Liver (tissue), 8 donors: ENCODE measurements at regions not wholly inside any gene's neighbourhood (a gene's known extent, or its start where the extent isn't known, plus 50 kb on each side); places are given as distances from the start of the nearest gene placed in this dataset.
A peak's percentile ranks its signal among the peaks of the same experiment; 100 is the strongest.

ENCODE experiments used
- DNase-seq: peaks from one replicate; pipeline ENCODE4 v3.0.0-alpha.2; 2017; ENCODE audit warnings: low spot score
- H3K27ac ChIP-seq, 2 donors: one replicate each; pipeline ENCODE4 v1.7.0; 2013; ENCODE audit warnings: inconsistent platforms in 2 of 2, low read length in 2 of 2, control low read depth in 1 of 2, low read depth in 1 of 2, mild to moderate bottlenecking in 1 of 2
- H3K27me3 ChIP-seq, 4 donors: one replicate each; pipeline versions ENCODE4 v1.6.1 to v1.7.0; 2013; ENCODE audit warnings: low read length in 3 of 4, inconsistent platforms in 1 of 4, mild to moderate bottlenecking in 1 of 4, moderate library complexity in 1 of 4; ENCODE audit not compliant: control insufficient read depth in 4 of 4, insufficient read depth in 4 of 4
- H3K36me3 ChIP-seq, 4 donors: one replicate each; pipeline versions ENCODE4 v1.6.1 to v1.7.0; 2013; ENCODE audit warnings: low read length in 3 of 4, mild to moderate bottlenecking in 3 of 4, low read depth in 1 of 4, moderate library complexity in 1 of 4; ENCODE audit not compliant: control insufficient read depth in 4 of 4, insufficient read depth in 3 of 4
- H3K4me1 ChIP-seq, 4 donors: one replicate each; pipeline versions ENCODE4 v1.6.1 to v1.7.0; 2013; ENCODE audit warnings: low read length in 3 of 4, mild to moderate bottlenecking in 3 of 4, moderate library complexity in 1 of 4; ENCODE audit not compliant: control insufficient read depth in 4 of 4, insufficient read depth in 4 of 4
- H3K4me3 ChIP-seq, 3 donors: one replicate each; pipeline versions ENCODE4 v1.6.1 to v1.7.0; 2013; ENCODE audit warnings: low read length in 3 of 3, control low read depth in 1 of 3, low read depth in 1 of 3, mild to moderate bottlenecking in 1 of 3
- H3K9ac ChIP-seq, 2 donors: one replicate each; pipeline ENCODE4 v1.7.0; 2013; ENCODE audit warnings: low read length in 2 of 2, mild to moderate bottlenecking in 2 of 2, moderate library complexity in 2 of 2, control low read depth in 1 of 2, low read depth in 1 of 2
- H3K9me3 ChIP-seq, 4 donors: one replicate each; pipeline versions ENCODE4 v1.6.1 to v1.7.0; 2013; ENCODE audit warnings: low read length in 3 of 4; ENCODE audit not compliant: control insufficient read depth in 4 of 4
- ATF3 ChIP-seq: IDR thresholded peaks from 2 replicates; pipeline ENCODE4 v1.6.1; 2016; ENCODE audit warnings: antibody characterized with exemption
- EGR1 ChIP-seq, 2 donors: IDR thresholded peaks; 2 replicates each; pipeline ENCODE4 v1.6.1; 2016 to 2018; ENCODE audit warnings: antibody characterized with exemption in 2 of 2, low read depth in 2 of 2
- FOXA1 ChIP-seq: IDR thresholded peaks from 2 replicates; pipeline ENCODE4 v1.6.1; 2016; ENCODE audit warnings: antibody characterized with exemption
- GABPA ChIP-seq, 2 donors: IDR thresholded peaks in 1 of 2; conservative IDR thresholded peaks in 1 of 2; 2 replicates each; pipeline ENCODE4 v1.6.1; 2016; ENCODE audit warnings: antibody characterized with exemption in 2 of 2, mild to moderate bottlenecking in 1 of 2, moderate library complexity in 1 of 2
- HNF4A ChIP-seq, 2 donors: conservative IDR thresholded peaks; 2 replicates each; pipeline ENCODE4 v1.6.1; 2016; ENCODE audit warnings: antibody characterized with exemption in 2 of 2, mild to moderate bottlenecking in 2 of 2
- HNF4G ChIP-seq: IDR thresholded peaks from 2 replicates; pipeline ENCODE4 v1.6.1; 2016; ENCODE audit warnings: antibody characterized with exemption
- JUND ChIP-seq, 2 donors: IDR thresholded peaks; 2 replicates each; pipeline ENCODE4 v1.6.1; 2016; ENCODE audit warnings: antibody characterized with exemption in 2 of 2
- NR2F2 ChIP-seq: IDR thresholded peaks from 2 replicates; pipeline ENCODE4 v1.6.1; 2016; ENCODE audit warnings: antibody characterized with exemption
- REST ChIP-seq: IDR thresholded peaks from 2 replicates; pipeline ENCODE4 v1.6.1; 2016; ENCODE audit warnings: antibody characterized with exemption, mild to moderate bottlenecking
- RXRA ChIP-seq, 2 donors: IDR thresholded peaks; 2 replicates each; pipeline ENCODE4 v1.6.1; 2017 to 2018; ENCODE audit warnings: antibody characterized with exemption in 2 of 2, mild to moderate bottlenecking in 1 of 2
- SP1 ChIP-seq: IDR thresholded peaks from 2 replicates; pipeline ENCODE4 v1.6.1; 2018; ENCODE audit warnings: antibody characterized with exemption, mild to moderate bottlenecking
- TAF1 ChIP-seq: conservative IDR thresholded peaks from 2 replicates; pipeline ENCODE4 v1.6.1; 2016; ENCODE audit warnings: antibody characterized with exemption, mild to moderate bottlenecking
- YY1 ChIP-seq: IDR thresholded peaks from 2 replicates; pipeline ENCODE4 v1.6.1; 2016; ENCODE audit warnings: antibody characterized with exemption, mild to moderate bottlenecking
- ZBTB33 ChIP-seq: IDR thresholded peaks from 2 replicates; pipeline ENCODE4 v1.6.1; 2016; ENCODE audit warnings: antibody characterized with exemption
- WGBS: extraction: QIAGEN DNeasy Blood & Tissue Kit; methylation state at CpG from one replicate; pipeline ENCODE4 v1.1.7; 2013; 5-methylcytosine and 5-hydroxymethylcytosine counted together
- TF ChIP-seq, protein P1 (sequence below): fragments of 150-350 bp; IDR thresholded peaks from 2 replicates; pipeline ENCODE4 v1.5.1; 2017; ENCODE audit warnings: improper control_type of control experiment, low read depth, low read length; ENCODE audit not compliant: missing input control
- TF ChIP-seq, protein P2 (sequence below): IDR thresholded peaks from 2 replicates; pipeline ENCODE4 v1.6.1; 2016; ENCODE audit warnings: antibody characterized with exemption
- donor health status: healthy.
- donor health status: healthy.
- donor health status: healthy.
- donor health status: healthy.
- donor health status: healthy.

- Histone ChIP-seq H3K27ac (no peak overlapping the region), H3K4me3 (peak overlapping the region; percentile 62 to 67 (median 63)), H3K9me3 (peaks cover 0 to 2% (median 0%) of the 10 kb centered on the region in 4 donors), H3K27me3 (no peaks in the 10 kb centered on the region), H3K4me1 (peaks cover 0 to 15% (median 3%) of the 10 kb centered on the region in 4 donors), H3K36me3 (no peaks in the 10 kb centered on the region), H3K9ac (no peak overlapping the region)
- no peak for DNase-seq
- WGBS = 52% methylated on average over 6 of the region's 6 CpGs
- TF ChIP-seq NR2F2 = no peak
- TF ChIP-seq HNF4A (conservative IDR thresholded peaks at IDR 0.05) = peak in 1 of 2 donors; percentile 8
Observed at GRCh38 chr12:127145241-127145928, 1121.6 kb upstream of the TMEM132C start.

- H3K9me3 ChIP-seq = peaks cover 0 to 1% (median 0%) of the 10 kb centered on the region in 4 donors
- peak overlapping the region; percentile 62 to 67 (median 63) for H3K4me3 ChIP-seq
- H3K4me1 ChIP-seq = peaks cover 0 to 15% (median 3%) of the 10 kb centered on the region in 4 donors
- H3K36me3 ChIP-seq = no peaks in the 10 kb centered on the region
- peak overlapping the region in 1 of 2 donors; percentile 42 for H3K9ac ChIP-seq
- peak; percentile 63 for DNase-seq
- peak overlapping the region in 1 of 2 donors; percentile 17 for H3K27ac ChIP-seq
- TF ChIP-seq FOXA1 (no peak), GABPA (IDR thresholded peaks at IDR 0.05 in 1 of 2, conservative IDR thresholded peaks at IDR 0.05 in 1 of 2) (no peak), EGR1 (IDR thresholded peaks at IDR 0.05; ENCODE audit: low read depth in 2 of 2) (no peak), HNF4A (conservative IDR thresholded peaks at IDR 0.05) (no peak), ZBTB33 (no peak), ATF3 (no peak), YY1 (no peak), HNF4G (no peak), JUND (IDR thresholded peaks at IDR 0.05) (no peak), SP1 (no peak), RXRA (IDR thresholded peaks at IDR 0.05) (no peak), REST (no peak), NR2F2 (no peak), TAF1 (no peak)
- TF ChIP-seq, protein P1, sequence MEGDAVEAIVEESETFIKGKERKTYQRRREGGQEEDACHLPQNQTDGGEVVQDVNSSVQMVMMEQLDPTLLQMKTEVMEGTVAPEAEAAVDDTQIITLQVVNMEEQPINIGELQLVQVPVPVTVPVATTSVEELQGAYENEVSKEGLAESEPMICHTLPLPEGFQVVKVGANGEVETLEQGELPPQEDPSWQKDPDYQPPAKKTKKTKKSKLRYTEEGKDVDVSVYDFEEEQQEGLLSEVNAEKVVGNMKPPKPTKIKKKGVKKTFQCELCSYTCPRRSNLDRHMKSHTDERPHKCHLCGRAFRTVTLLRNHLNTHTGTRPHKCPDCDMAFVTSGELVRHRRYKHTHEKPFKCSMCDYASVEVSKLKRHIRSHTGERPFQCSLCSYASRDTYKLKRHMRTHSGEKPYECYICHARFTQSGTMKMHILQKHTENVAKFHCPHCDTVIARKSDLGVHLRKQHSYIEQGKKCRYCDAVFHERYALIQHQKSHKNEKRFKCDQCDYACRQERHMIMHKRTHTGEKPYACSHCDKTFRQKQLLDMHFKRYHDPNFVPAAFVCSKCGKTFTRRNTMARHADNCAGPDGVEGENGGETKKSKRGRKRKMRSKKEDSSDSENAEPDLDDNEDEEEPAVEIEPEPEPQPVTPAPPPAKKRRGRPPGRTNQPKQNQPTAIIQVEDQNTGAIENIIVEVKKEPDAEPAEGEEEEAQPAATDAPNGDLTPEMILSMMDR = no peak
- TF ChIP-seq, protein P2, sequence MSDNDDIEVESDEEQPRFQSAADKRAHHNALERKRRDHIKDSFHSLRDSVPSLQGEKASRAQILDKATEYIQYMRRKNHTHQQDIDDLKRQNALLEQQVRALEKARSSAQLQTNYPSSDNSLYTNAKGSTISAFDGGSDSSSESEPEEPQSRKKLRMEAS = no peak
- 28% methylated on average over 85 of the region's 85 CpGs for WGBS
- H3K27me3 ChIP-seq = no peaks in the 10 kb centered on the region
Observed at GRCh38 chr12:127145929-127146789, 1120.8 kb upstream of the TMEM132C start.
